Left lung (tissue), 4 donors: ENCODE measurements at regions not wholly inside any gene's neighbourhood (a gene's known extent, or its start where the extent isn't known, plus 50 kb on each side); places are given as distances from the start of the nearest gene placed in this dataset.

Experiments
- ATAC-seq: fragments of 200-7000 bp; cut with Tn5 transposase; one replicate; pipeline ENCODE4 v1.9.1; 2020; ENCODE audit warnings: moderate library complexity
- DNase-seq, 4 donors: peaks; one replicate each; pipeline ENCODE4 v3.0.0-alpha.2; 2013 to 2020
- H3K27ac ChIP-seq, 2 donors: fragments of 200-600 bp; sonication (generic) in 1 of 2; one replicate each; pipeline versions ENCODE4 v1.5.0 to v1.8.0; 2020 to 2021
- H3K27me3 ChIP-seq, 2 donors: fragments of 200-600 bp; sonication (generic) in 1 of 2; one replicate each; pipeline versions ENCODE4 v1.5.0 to v1.8.0; 2020 to 2021
- H3K36me3 ChIP-seq, 2 donors: fragments of 200-600 bp; sonication (generic) in 1 of 2; one replicate each; pipeline versions ENCODE4 v1.5.0 to v1.8.0; 2020 to 2021
- H3K4me1 ChIP-seq, 2 donors: fragments of 200-600 bp; one replicate each; pipeline ENCODE4 v1.8.0; 2021
- H3K4me3 ChIP-seq, 2 donors: fragments of 200-600 bp; sonication (generic) in 1 of 2; one replicate each; pipeline versions ENCODE4 v1.5.0 to v1.8.0; 2020 to 2021; ENCODE audit warnings: mild to moderate bottlenecking in 1 of 2
- H3K9me3 ChIP-seq, 2 donors: fragments of 200-600 bp; sonication (generic) in 1 of 2; one replicate each; pipeline versions ENCODE4 v1.5.0 to v1.8.0; 2020 to 2021
- CTCF ChIP-seq, 2 donors: fragments of 200-600 bp; sonication (generic) in 1 of 2; IDR thresholded peaks; one replicate each; pipeline versions ENCODE4 v1.5.0 to v1.8.0; 2021; ENCODE audit warnings: antibody characterized with exemption in 2 of 2
- intact Hi-C, 2 donors: fragments of 100-400 bp; cut with DNase I; formaldehyde crosslinking; loops; one replicate each; pipeline versions ENCODE4 v1.11.2 to v1.14.2; 2022
- donor health status: DM: no; HTN: yes; CAD: no.
- donor health status: DM: no; HTN: no; CAD: no.

GRCh38 chr14:103204852-103205540 lies 81.7 kb downstream of the TNFAIP2 start:
- H3K4me1 ChIP-seq = peaks cover 0 to 6% of the 10 kb centered on the region in 2 donors
- DNase-seq (no peak), ATAC-seq (no peak)
- H3K36me3 ChIP-seq = no peaks in the 10 kb centered on the region
- peaks cover 0 to 37% of the 10 kb centered on the region in 2 donors for H3K9me3 ChIP-seq
- intact Hi-C loops = no loop called here
- H3K27ac ChIP-seq = no peak overlapping the region
- H3K27me3 ChIP-seq = peaks cover 7 to 43% of the 10 kb centered on the region in 2 donors
- TF ChIP-seq CTCF (IDR thresholded peaks at IDR 0.05) = no peak
- no peak overlapping the region for H3K4me3 ChIP-seq

GRCh38 chr14:103205541-103205906 lies 82.3 kb downstream of the TNFAIP2 start:
- TF ChIP-seq CTCF (IDR thresholded peaks at IDR 0.05) = no peak
- DNase-seq = no peak
- Histone ChIP-seq H3K9me3 (peaks cover 0 to 37% of the 10 kb centered on the region in 2 donors), H3K36me3 (no peaks in the 10 kb centered on the region), H3K4me3 (no peak overlapping the region), H3K27me3 (peaks cover 7 to 48% of the 10 kb centered on the region in 2 donors), H3K4me1 (peaks cover 0 to 6% of the 10 kb centered on the region in 2 donors), H3K27ac (no peak overlapping the region)
- ATAC-seq = no peak
- intact Hi-C loops = no loop called here

GRCh38 chr14:103206023-103206481 lies 82.8 kb downstream of the TNFAIP2 start:
- intact Hi-C loops = no loop called here
- no peak for DNase-seq
- H3K4me1 ChIP-seq = peaks cover 0 to 6% of the 10 kb centered on the region in 2 donors
- no peaks in the 10 kb centered on the region for H3K36me3 ChIP-seq
- ATAC-seq = no peak
- peak overlapping the region; percentile 45 to 75 for H3K27ac ChIP-seq
- no peak for TF ChIP-seq CTCF (IDR thresholded peaks at IDR 0.05)
- H3K9me3 ChIP-seq = peaks cover 0 to 37% of the 10 kb centered on the region in 2 donors
- H3K27me3 ChIP-seq = peaks cover 7 to 50% of the 10 kb centered on the region in 2 donors
- H3K4me3 ChIP-seq = peak overlapping the region; percentile 5 to 30

GRCh38 chr14:103206836-103207387 lies 83.7 kb downstream of the TNFAIP2 start:
- Histone ChIP-seq H3K4me3 (peak overlapping the region; percentile 25 to 30), H3K27me3 (peaks cover 7 to 54% of the 10 kb centered on the region in 2 donors), H3K36me3 (no peaks in the 10 kb centered on the region), H3K4me1 (peaks cover 0 to 6% of the 10 kb centered on the region in 2 donors), H3K9me3 (peaks cover 0 to 30% of the 10 kb centered on the region in 2 donors), H3K27ac (peak overlapping the region; percentile 45 to 75)
- intact Hi-C loops = no loop called here
- peak in 2 of 4 donors; percentile 55 to 79 for DNase-seq
- peak; percentile 85 for ATAC-seq
- no peak for TF ChIP-seq CTCF (IDR thresholded peaks at IDR 0.05)

- intact Hi-C loops = no loop called here
- DNase-seq (peak in 1 of 4 donors; percentile 80), ATAC-seq (peak; percentile 58)
- Histone ChIP-seq H3K4me1 (peaks cover 0 to 6% of the 10 kb centered on the region in 2 donors), H3K9me3 (peaks cover 0 to 28% of the 10 kb centered on the region in 2 donors), H3K4me3 (peak overlapping the region; percentile 25), H3K36me3 (no peaks in the 10 kb centered on the region), H3K27ac (peak overlapping the region; percentile 20 to 82), H3K27me3 (peaks cover 7 to 54% of the 10 kb centered on the region in 2 donors)
- no peak for TF ChIP-seq CTCF (IDR thresholded peaks at IDR 0.05)
Observed at GRCh38 chr14:103207388-103208072, 84.3 kb downstream of the TNFAIP2 start.
